H9 (cell line): ENCODE measurements at regions not wholly inside any gene's neighbourhood (a gene's known extent, or its start where the extent isn't known, plus 50 kb on each side); places are given as distances from the start of the nearest gene placed in this dataset.
"Not testable (repeated sequence)": the region's sequence is repeated elsewhere in the genome, so short reads cannot be mapped to it uniquely, and the experiment has no call there.

ENCODE experiments used
- DNase-seq: peaks from one replicate; pipeline ENCODE4 v3.0.0-alpha.2; 2017
- H2AFZ ChIP-seq: one replicate; pipeline ENCODE4 v1.6.1; 2013; ENCODE audit warnings: mild to moderate bottlenecking, low read length, control low read depth, moderate library complexity
- H2AK5ac ChIP-seq: 2 replicates; pipeline ENCODE4 v1.6.1; 2013; ENCODE audit warnings: low read length, control low read depth, mixed read lengths; ENCODE audit not compliant: insufficient read length
- H2BK120ac ChIP-seq: one replicate; pipeline ENCODE4 v1.6.1; 2013; ENCODE audit warnings: low read depth, mild to moderate bottlenecking, low read length, control low read depth, inconsistent platforms; ENCODE audit not compliant: poor library complexity, severe bottlenecking
- H2BK12ac ChIP-seq: 2 replicates; pipeline ENCODE4 v1.6.1; 2013; ENCODE audit warnings: low read length, control low read depth, mixed read lengths, low read depth; ENCODE audit not compliant: insufficient read length
- H2BK15ac ChIP-seq: 2 replicates; pipeline ENCODE4 v1.6.1; 2013; ENCODE audit warnings: low read depth, low read length, control low read depth
- H2BK20ac ChIP-seq: one replicate; pipeline ENCODE4 v1.6.1; 2013; ENCODE audit warnings: low read depth, mild to moderate bottlenecking, low read length, control low read depth, inconsistent platforms; ENCODE audit not compliant: poor library complexity, severe bottlenecking
- H2BK5ac ChIP-seq: 2 replicates; pipeline ENCODE4 v1.6.1; 2013; ENCODE audit warnings: low read length, control low read depth, mixed read lengths; ENCODE audit not compliant: insufficient read length
- H3K14ac ChIP-seq: 2 replicates; pipeline ENCODE4 v1.6.1; 2013; ENCODE audit warnings: low read length, control low read depth; ENCODE audit not compliant: insufficient read depth
- H3K18ac ChIP-seq: 2 replicates; pipeline ENCODE4 v1.6.1; 2013; ENCODE audit warnings: low read depth, mild to moderate bottlenecking, mixed read lengths, low read length, control low read depth; ENCODE audit not compliant: insufficient read length
- H3K23ac ChIP-seq: 2 replicates; pipeline ENCODE4 v1.6.1; 2013; ENCODE audit warnings: low read length, control low read depth, mixed read lengths, low read depth; ENCODE audit not compliant: insufficient read length
- H3K23me2 ChIP-seq: 2 replicates; pipeline ENCODE4 v1.6.1; 2013; ENCODE audit warnings: low read depth, mild to moderate bottlenecking, mixed read lengths, low read length, control low read depth; ENCODE audit not compliant: insufficient read length, poor library complexity, severe bottlenecking
- H3K27ac ChIP-seq: 2 replicates; pipeline ENCODE4 v1.5.1; 2013; ENCODE audit warnings: low read length, control low read depth, mixed read lengths, low read depth; ENCODE audit not compliant: insufficient read length
- H3K27me3 ChIP-seq: 2 replicates; pipeline ENCODE4 v1.6.1; 2013; ENCODE audit warnings: low read length, control low read depth, inconsistent platforms; ENCODE audit not compliant: insufficient read depth
- H3K4ac ChIP-seq: 2 replicates; pipeline ENCODE4 v1.6.1; 2013; ENCODE audit warnings: low read depth, mild to moderate bottlenecking, control low read depth, inconsistent platforms, low read length, moderate library complexity
- H3K4me1 ChIP-seq: 2 replicates; pipeline ENCODE4 v1.6.1; 2013; ENCODE audit warnings: low read length, control low read depth, inconsistent platforms; ENCODE audit not compliant: insufficient read depth
- H3K4me2 ChIP-seq: 2 replicates; pipeline ENCODE4 v1.6.1; 2013; ENCODE audit warnings: low read length, control low read depth, mixed read lengths; ENCODE audit not compliant: insufficient read length, insufficient read depth
- H3K56ac ChIP-seq: 2 replicates; pipeline ENCODE4 v1.6.1; 2013; ENCODE audit warnings: low read depth, mild to moderate bottlenecking, mixed read lengths, low read length, control low read depth; ENCODE audit not compliant: insufficient read length
- H3K79me1 ChIP-seq: 2 replicates; pipeline ENCODE4 v1.6.1; 2013; ENCODE audit warnings: low read depth, mild to moderate bottlenecking, moderate library complexity, low read length, control low read depth, inconsistent platforms; ENCODE audit not compliant: insufficient read depth, poor library complexity, severe bottlenecking
- H3K79me2 ChIP-seq: 2 replicates; pipeline ENCODE4 v1.6.1; 2013; ENCODE audit warnings: low read length, control low read depth, inconsistent platforms; ENCODE audit not compliant: insufficient read depth
- H3K9ac ChIP-seq: 2 replicates; pipeline ENCODE4 v1.6.1; 2013; ENCODE audit warnings: low read length, control low read depth, mixed read lengths; ENCODE audit not compliant: insufficient read length; ENCODE audit errors: extremely low read depth
- H3K9me3 ChIP-seq: one replicate; pipeline ENCODE4 v1.6.1; 2013; ENCODE audit warnings: low read depth, low read length, inconsistent platforms; ENCODE audit not compliant: control insufficient read depth
- H3T11ph ChIP-seq: one replicate; pipeline ENCODE4 v1.6.1; 2013; ENCODE audit warnings: mild to moderate bottlenecking, low read length, control low read depth, inconsistent platforms
- H4K20me1 ChIP-seq: one replicate; pipeline ENCODE4 v1.6.1; 2013; ENCODE audit not compliant: control insufficient read depth, insufficient read length, insufficient read depth
- H4K5ac ChIP-seq: 2 replicates; pipeline ENCODE4 v1.6.1; 2013; ENCODE audit warnings: low read depth, mild to moderate bottlenecking, mixed read lengths, low read length, control low read depth; ENCODE audit not compliant: insufficient read length
- H4K8ac ChIP-seq: replicated peaks from 2 replicates; pipeline ENCODE4 v1.6.1; 2013; ENCODE audit warnings: low read length, control low read depth, mixed read lengths, low read depth; ENCODE audit not compliant: insufficient read length
- H4K91ac ChIP-seq: 2 replicates; pipeline ENCODE4 v1.6.1; 2013; ENCODE audit warnings: low read depth, mild to moderate bottlenecking, moderate library complexity, mixed read lengths, low read length, control low read depth; ENCODE audit not compliant: insufficient read length
- H3K27ac Mint-ChIP-seq, 3 experiments: 2 replicates in 2 of 3; 3 replicates in 1 of 3; pipeline ENCODE4 v1.8.0; 2020 to 2021; ENCODE audit warnings: mixed read lengths in 3 of 3, mild to moderate bottlenecking in 1 of 3, moderate library complexity in 1 of 3
- H3K27me3 Mint-ChIP-seq: 2 replicates; pipeline ENCODE4 v1.8.0; 2021; ENCODE audit warnings: low read depth, mild to moderate bottlenecking, moderate library complexity, mixed read lengths
- H3K36me3 Mint-ChIP-seq, 3 experiments: 2 replicates in 2 of 3; 3 replicates in 1 of 3; pipeline ENCODE4 v1.8.0; 2020 to 2021; ENCODE audit warnings: low read depth in 3 of 3, mixed read lengths in 3 of 3; ENCODE audit not compliant: insufficient read depth in 1 of 3
- H3K4me1 Mint-ChIP-seq, 2 experiments: 2 replicates each; pipeline ENCODE4 v1.8.0; 2020; ENCODE audit warnings: mixed read lengths in 2 of 2
- H3K4me3 Mint-ChIP-seq, 2 experiments: 2 replicates in 1 of 2; 3 replicates in 1 of 2; pipeline ENCODE4 v1.8.0; 2020 to 2021; ENCODE audit warnings: mild to moderate bottlenecking in 2 of 2, mixed read lengths in 2 of 2, moderate library complexity in 1 of 2
- H3K9me3 Mint-ChIP-seq, 2 experiments: 2 replicates in 1 of 2; 3 replicates in 1 of 2; pipeline ENCODE4 v1.8.0; 2020; ENCODE audit warnings: mild to moderate bottlenecking in 2 of 2, mixed read lengths in 2 of 2, moderate library complexity in 1 of 2
- CTCF ChIP-seq: fragments of 200-600 bp; sonication (generic); conservative IDR thresholded peaks from 3 replicates; pipeline ENCODE4 v1.8.0; 2021; ENCODE audit warnings: antibody characterized with exemption, mild to moderate bottlenecking
- WGBS: extraction: QIAGEN DNeasy Blood & Tissue Kit; methylation state at CpG from one replicate; pipeline ENCODE4 v1.1.7; 2013; ENCODE audit warnings: missing lambda C conversion rate, low lambda C conversion rate, mixed read lengths; ENCODE audit not compliant: insufficient read length; ENCODE audit errors: extremely low coverage; 5-methylcytosine and 5-hydroxymethylcytosine counted together

GRCh38 chr5:1955586-1955985 is 72.9 kb upstream of the IRX4 start:
- Histone ChIP-seq H4K8ac (no peak overlapping the region), H3K23ac (no peak overlapping the region), H2AFZ (no peak overlapping the region), H2BK15ac (no peak overlapping the region), H2AK5ac (no peak overlapping the region), H2BK20ac (no peak overlapping the region), H4K20me1 (no peaks in the 10 kb centered on the region), H3K56ac (no peak overlapping the region), H2BK5ac (no peak overlapping the region), H3K4me2 (no peak overlapping the region), H3K27ac (no peak overlapping the region), H3K4me1 (no peaks in the 10 kb centered on the region; the same call in 1 of the 2 replicates), H3K9ac (no peak overlapping the region), H4K5ac (no peak overlapping the region), H3K18ac (no peak overlapping the region), H4K91ac (no peak overlapping the region), H3K79me1 (no peaks in the 10 kb centered on the region), H3K79me2 (no peaks in the 10 kb centered on the region), H3K23me2 (no peaks in the 10 kb centered on the region), H3T11ph (no peak overlapping the region), H2BK120ac (no peak overlapping the region), H2BK12ac (no peak overlapping the region), H3K9me3 (no peaks in the 10 kb centered on the region), H3K14ac (no peak overlapping the region), H3K27me3 (no peaks in the 10 kb centered on the region), H3K4ac (no peak overlapping the region)
- Mint-ChIP-seq H3K4me3 (no peak overlapping the region), H3K36me3 (peaks cover 0 to 2% (median 0%) of the 10 kb centered on the region in 3 experiments; a peak in 3 of 7 replicates), H3K9me3 (peaks cover 0 to 4% of the 10 kb centered on the region in 2 experiments; a peak in 1 of 5 replicates), H3K27ac (peak overlapping the region in 1 of 3 experiments; percentile 42; a peak in 1 of 7 replicates), H3K27me3 (peaks cover 16% of the 10 kb centered on the region), H3K4me1 (peaks cover 19 to 24% of the 10 kb centered on the region in 2 experiments)
- no CpG with 5 or more reads among the region's 6 CpGs for WGBS
- no peak for DNase-seq
- TF ChIP-seq CTCF = no peak

- not testable (repeated sequence) for H3K79me1 ChIP-seq, H3K18ac ChIP-seq, H3K4me3 Mint-ChIP-seq, H3K79me2 ChIP-seq, H4K8ac ChIP-seq, H4K91ac ChIP-seq, H3K9me3 Mint-ChIP-seq, H3K27ac Mint-ChIP-seq, H3K56ac ChIP-seq, H3K27me3 ChIP-seq, H2BK20ac ChIP-seq, H2BK12ac ChIP-seq, H4K20me1 ChIP-seq, H2BK15ac ChIP-seq, H3K4me2 ChIP-seq, H3K14ac ChIP-seq, H3K23me2 ChIP-seq, H4K5ac ChIP-seq, H2AK5ac ChIP-seq, H3K36me3 Mint-ChIP-seq, H3K4me1 ChIP-seq, H2BK120ac ChIP-seq, H3K27ac ChIP-seq, H2AFZ ChIP-seq, DNase-seq, H3K23ac ChIP-seq, H3K4ac ChIP-seq, H3K9ac ChIP-seq, H2BK5ac ChIP-seq, H3K9me3 ChIP-seq, H3T11ph ChIP-seq
- no CpG with 5 or more reads among the region's 5 CpGs for WGBS
- peaks cover 19 to 24% of the 10 kb centered on the region in 2 experiments for H3K4me1 Mint-ChIP-seq
- H3K27me3 Mint-ChIP-seq = peaks cover 16% of the 10 kb centered on the region
Observed at GRCh38 chr5:1953710-1954109, 71.0 kb upstream of the IRX4 start.
